ENCODE measurements at regions not wholly inside any gene's neighbourhood (a gene's known extent, or its start where the extent isn't known, plus 50 kb on each side); places are given as distances from the start of the nearest gene placed in this dataset.

DNA sequence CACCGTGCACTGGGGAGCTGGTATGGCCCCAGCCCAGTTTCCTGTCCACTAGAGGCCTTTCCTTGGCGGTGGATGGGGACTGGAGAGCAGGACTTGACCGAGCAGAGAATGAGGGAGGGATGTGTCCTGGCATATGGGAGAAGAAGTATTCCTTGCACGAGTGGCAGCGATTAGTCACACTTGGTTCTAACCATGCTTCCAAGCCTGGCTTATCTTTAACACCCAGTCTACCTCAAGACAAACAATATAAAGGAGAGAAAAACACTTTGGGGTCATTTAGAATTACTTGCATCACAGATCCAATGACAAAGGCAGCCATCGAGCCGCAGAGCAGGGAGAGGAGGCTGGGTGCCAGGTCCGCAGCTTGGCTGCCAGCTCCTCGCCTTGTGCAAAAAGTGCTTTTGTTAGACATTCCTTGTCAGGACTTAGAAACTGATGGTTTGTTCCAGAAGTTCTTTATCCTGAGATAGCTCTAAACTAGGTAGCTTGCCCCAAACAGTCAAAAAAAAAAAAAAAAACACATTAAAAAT, 214.9 kb upstream of the GMDS start:
- TF ChIP-seq, protein P1, sequence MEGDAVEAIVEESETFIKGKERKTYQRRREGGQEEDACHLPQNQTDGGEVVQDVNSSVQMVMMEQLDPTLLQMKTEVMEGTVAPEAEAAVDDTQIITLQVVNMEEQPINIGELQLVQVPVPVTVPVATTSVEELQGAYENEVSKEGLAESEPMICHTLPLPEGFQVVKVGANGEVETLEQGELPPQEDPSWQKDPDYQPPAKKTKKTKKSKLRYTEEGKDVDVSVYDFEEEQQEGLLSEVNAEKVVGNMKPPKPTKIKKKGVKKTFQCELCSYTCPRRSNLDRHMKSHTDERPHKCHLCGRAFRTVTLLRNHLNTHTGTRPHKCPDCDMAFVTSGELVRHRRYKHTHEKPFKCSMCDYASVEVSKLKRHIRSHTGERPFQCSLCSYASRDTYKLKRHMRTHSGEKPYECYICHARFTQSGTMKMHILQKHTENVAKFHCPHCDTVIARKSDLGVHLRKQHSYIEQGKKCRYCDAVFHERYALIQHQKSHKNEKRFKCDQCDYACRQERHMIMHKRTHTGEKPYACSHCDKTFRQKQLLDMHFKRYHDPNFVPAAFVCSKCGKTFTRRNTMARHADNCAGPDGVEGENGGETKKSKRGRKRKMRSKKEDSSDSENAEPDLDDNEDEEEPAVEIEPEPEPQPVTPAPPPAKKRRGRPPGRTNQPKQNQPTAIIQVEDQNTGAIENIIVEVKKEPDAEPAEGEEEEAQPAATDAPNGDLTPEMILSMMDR (IDR thresholded peaks at IDR 0.05; ENCODE audit: low read length): no peak
- TF ChIP-seq EZH2 (IDR thresholded peaks at IDR 0.05; ENCODE audit: borderline replicate concordance, low read length): no peak

Measured in OCI-LY1 (cell line).